ENCODE measurements at regions not wholly inside any gene's neighbourhood (a gene's known extent, or its start where the extent isn't known, plus 50 kb on each side); places are given as distances from the start of the nearest gene placed in this dataset.

DNA sequence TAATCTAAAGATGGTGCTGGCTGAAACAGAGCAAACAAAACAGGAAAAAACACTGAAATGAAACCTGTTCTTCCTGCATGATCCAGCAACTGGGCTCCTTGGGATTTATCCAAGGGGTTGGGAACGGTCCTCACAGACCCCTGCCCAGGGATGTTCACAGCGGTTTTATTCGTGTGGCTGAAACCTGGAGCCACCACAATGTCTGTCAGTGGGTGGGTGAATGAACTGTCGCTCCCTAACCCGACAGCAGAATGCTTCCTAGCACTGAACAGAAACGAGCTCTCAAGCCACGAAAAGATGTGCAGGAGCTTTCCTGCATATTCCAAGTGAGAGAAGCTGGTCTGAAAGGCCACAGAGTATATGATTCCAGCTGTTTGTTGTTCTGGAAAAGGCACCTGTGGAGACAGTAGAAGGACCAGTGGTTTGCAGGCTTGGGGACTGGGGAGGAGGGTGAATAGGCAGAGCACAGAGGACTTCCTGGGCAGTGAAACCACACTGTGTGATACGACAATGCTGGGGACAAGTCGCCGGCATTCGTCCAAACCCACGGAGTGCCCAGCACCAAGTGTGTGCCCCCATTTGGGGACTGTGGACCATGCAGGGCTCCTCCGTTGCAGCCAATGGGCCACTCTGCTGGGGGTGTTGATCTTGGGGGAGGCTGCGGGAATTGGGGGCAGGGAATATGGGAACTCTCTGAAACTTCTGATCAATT, 73.9 kb downstream of the TEX29 start:
- Histone ChIP-seq H3K79me2 (ENCODE audit: insufficient read depth, low read length) (no peaks in the 10 kb centered on the region), H3K27me3 (ENCODE audit: low read length) (no peaks in the 10 kb centered on the region), H3K36me3 (ENCODE audit: low read length) (no peaks in the 10 kb centered on the region)

DNA sequence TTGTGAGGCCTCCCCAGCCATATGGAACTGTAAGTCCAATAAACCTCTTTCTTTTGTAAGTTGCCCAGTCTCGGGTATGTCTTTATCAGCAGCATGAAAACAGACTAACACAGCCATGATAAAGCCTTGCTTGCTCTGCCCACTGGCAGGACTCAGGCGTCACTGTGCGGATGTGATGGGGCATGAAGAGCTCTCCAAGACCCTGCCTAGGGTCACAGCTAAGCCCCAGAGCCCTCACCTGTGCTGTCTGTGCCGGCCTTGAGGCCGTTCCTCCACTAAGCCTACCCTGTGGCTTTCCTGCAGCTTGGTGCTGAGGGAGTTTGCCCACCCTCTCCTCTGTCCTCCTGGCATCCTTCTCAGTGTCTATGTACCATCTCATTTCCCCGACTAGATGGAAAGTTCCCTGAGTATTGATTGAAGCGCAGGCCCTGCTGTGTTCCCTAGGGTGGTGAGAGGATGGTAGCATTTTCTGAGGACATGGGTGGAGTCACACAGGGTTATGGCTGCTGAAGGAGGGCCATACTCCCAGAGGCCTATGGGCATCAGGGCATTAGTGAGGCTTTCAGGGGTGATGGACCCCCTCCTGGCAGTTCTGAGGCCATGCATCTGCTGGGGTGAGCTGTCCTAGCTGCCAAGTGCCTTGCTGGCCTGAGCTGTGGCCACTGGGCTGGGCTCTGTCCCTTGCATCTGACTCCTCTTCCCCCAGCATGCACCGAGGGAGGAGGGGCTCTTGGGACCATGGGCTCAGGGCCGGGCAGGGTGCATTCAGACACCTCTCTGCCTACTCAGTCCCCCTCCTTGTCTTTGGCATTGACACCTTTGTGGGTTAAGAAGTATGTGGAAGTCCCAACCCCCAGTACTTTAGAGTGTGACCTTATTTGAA, 75.3 kb downstream of the TEX29 start:
- Histone ChIP-seq H3K4me2 (ENCODE audit: low read depth, low read length, poor library complexity, severe bottlenecking) (no peak overlapping the region), H3K9me3 (ENCODE audit: insufficient read depth, low read length) (no peaks in the 10 kb centered on the region), H3F3A (ENCODE audit: insufficient read depth) (no peaks in the 10 kb centered on the region), H3K27ac (ENCODE audit: low read depth, low read length) (no peak overlapping the region), H3K4me3 (ENCODE audit: insufficient read depth, low read length, poor library complexity, severe bottlenecking) (no peak overlapping the region), H4K20me1 (ENCODE audit: low read depth, low read length) (no peaks in the 10 kb centered on the region), H3K79me2 (ENCODE audit: insufficient read depth, low read length) (no peaks in the 10 kb centered on the region), H3K9me2 (replicated peaks; ENCODE audit: insufficient read depth, low read length) (no peaks in the 10 kb centered on the region), H3K27me3 (ENCODE audit: low read length) (no peaks in the 10 kb centered on the region), H3K9ac (ENCODE audit: low read length) (no peak overlapping the region), H2AFZ (ENCODE audit: low read depth, low read length, severe bottlenecking) (no peak overlapping the region), H3K36me3 (ENCODE audit: low read length) (no peaks in the 10 kb centered on the region)
- TF ChIP-seq, protein P1, sequence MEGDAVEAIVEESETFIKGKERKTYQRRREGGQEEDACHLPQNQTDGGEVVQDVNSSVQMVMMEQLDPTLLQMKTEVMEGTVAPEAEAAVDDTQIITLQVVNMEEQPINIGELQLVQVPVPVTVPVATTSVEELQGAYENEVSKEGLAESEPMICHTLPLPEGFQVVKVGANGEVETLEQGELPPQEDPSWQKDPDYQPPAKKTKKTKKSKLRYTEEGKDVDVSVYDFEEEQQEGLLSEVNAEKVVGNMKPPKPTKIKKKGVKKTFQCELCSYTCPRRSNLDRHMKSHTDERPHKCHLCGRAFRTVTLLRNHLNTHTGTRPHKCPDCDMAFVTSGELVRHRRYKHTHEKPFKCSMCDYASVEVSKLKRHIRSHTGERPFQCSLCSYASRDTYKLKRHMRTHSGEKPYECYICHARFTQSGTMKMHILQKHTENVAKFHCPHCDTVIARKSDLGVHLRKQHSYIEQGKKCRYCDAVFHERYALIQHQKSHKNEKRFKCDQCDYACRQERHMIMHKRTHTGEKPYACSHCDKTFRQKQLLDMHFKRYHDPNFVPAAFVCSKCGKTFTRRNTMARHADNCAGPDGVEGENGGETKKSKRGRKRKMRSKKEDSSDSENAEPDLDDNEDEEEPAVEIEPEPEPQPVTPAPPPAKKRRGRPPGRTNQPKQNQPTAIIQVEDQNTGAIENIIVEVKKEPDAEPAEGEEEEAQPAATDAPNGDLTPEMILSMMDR (IDR thresholded peaks at IDR 0.05; ENCODE audit: insufficient read depth, low read length, poor library complexity, severe bottlenecking) = no peak
- TF ChIP-seq EZH2phosphoT487 (conservative IDR thresholded peaks at IDR 0.05; ENCODE audit: low read length) = no peak

More for the DNA sequence above, 73.9 kb downstream of the TEX29 start:
- no peaks in the 10 kb centered on the region for H3K9me2 ChIP-seq (replicated peaks; ENCODE audit: insufficient read depth, low read length)
- no peaks in the 10 kb centered on the region for H3F3A ChIP-seq (ENCODE audit: insufficient read depth)
- no peak overlapping the region for H3K27ac ChIP-seq (ENCODE audit: low read depth, low read length)
- no peaks in the 10 kb centered on the region for H4K20me1 ChIP-seq (ENCODE audit: low read depth, low read length)
- no peaks in the 10 kb centered on the region for H3K9me3 ChIP-seq (ENCODE audit: insufficient read depth, low read length)
- no peak for TF ChIP-seq EZH2phosphoT487 (conservative IDR thresholded peaks at IDR 0.05; ENCODE audit: low read length)
- TF ChIP-seq, protein P1 (IDR thresholded peaks at IDR 0.05; ENCODE audit: insufficient read depth, low read length, poor library complexity, severe bottlenecking) = no peak
- no peak overlapping the region for H3K4me2 ChIP-seq (ENCODE audit: low read depth, low read length, poor library complexity, severe bottlenecking)
- no peak overlapping the region for H3K9ac ChIP-seq (ENCODE audit: low read length)
- H3K4me3 ChIP-seq (ENCODE audit: insufficient read depth, low read length, poor library complexity, severe bottlenecking) = no peak overlapping the region
- H2AFZ ChIP-seq (ENCODE audit: low read depth, low read length, severe bottlenecking) = no peak overlapping the region

DNA sequence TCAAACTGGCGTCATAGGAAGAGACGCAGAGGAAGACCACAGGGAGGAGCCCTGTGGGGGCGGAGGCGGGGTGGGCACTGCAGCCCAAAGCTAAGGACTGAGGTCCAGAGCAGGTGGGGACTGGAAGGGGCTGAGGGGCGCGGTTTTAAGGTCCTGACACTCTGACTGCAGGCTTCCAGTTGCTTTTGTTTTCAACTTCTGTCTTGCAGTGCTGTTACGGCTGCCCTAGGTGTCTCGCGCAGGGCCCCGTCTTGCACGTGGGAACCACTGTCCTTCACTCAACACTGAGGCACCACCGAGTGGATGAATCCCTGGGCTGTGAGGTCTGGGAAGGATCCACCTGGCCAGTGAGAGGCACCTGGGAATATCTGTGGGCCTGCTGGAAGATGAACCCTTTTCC, 76.0 kb downstream of the TEX29 start:
- Histone ChIP-seq H3K4me3 (ENCODE audit: insufficient read depth, low read length, poor library complexity, severe bottlenecking) (no peak overlapping the region), H3K27me3 (ENCODE audit: low read length) (no peaks in the 10 kb centered on the region), H4K20me1 (ENCODE audit: low read depth, low read length) (no peaks in the 10 kb centered on the region), H2AFZ (ENCODE audit: low read depth, low read length, severe bottlenecking) (no peak overlapping the region), H3K36me3 (ENCODE audit: low read length) (no peaks in the 10 kb centered on the region), H3K4me2 (ENCODE audit: low read depth, low read length, poor library complexity, severe bottlenecking) (no peak overlapping the region), H3K27ac (ENCODE audit: low read depth, low read length) (no peak overlapping the region), H3K9ac (ENCODE audit: low read length) (no peak overlapping the region), H3F3A (ENCODE audit: insufficient read depth) (no peaks in the 10 kb centered on the region), H3K79me2 (ENCODE audit: insufficient read depth, low read length) (no peaks in the 10 kb centered on the region), H3K9me2 (replicated peaks; ENCODE audit: insufficient read depth, low read length) (no peaks in the 10 kb centered on the region), H3K9me3 (ENCODE audit: insufficient read depth, low read length) (no peaks in the 10 kb centered on the region)
- TF ChIP-seq, protein P1 (IDR thresholded peaks at IDR 0.05; ENCODE audit: insufficient read depth, low read length, poor library complexity, severe bottlenecking) = no peak
- no peak for TF ChIP-seq EZH2phosphoT487 (conservative IDR thresholded peaks at IDR 0.05; ENCODE audit: low read length)
